GM10248 (cell line): ENCODE measurements at regions not wholly inside any gene's neighbourhood (a gene's known extent, or its start where the extent isn't known, plus 50 kb on each side); places are given as distances from the start of the nearest gene placed in this dataset.

Experiments used
- CTCF ChIA-PET: fragments of 300-600 bp; sonication (Branson Sonifier 250); formaldehyde crosslinking; extraction: SDS; loops from one replicate; lab custom pipeline; 2021; ENCODE audit warnings: antibody characterized with exemption; lab: Yijun Ruan, JAX
- POLR2A ChIA-PET: fragments of 350-650 bp; sonication (Branson Sonifier 250); formaldehyde crosslinking; extraction: SDS; loops from one replicate; lab custom pipeline; 2020; ENCODE audit warnings: antibody characterized with exemption; lab: Yijun Ruan, JAX
- DNase-seq: peaks from one replicate; pipeline ENCODE4 v3.0.0; 2012; ENCODE audit errors: extremely low spot score
- CTCF ChIP-seq: IDR thresholded peaks from 2 replicates; pipeline ENCODE4 v1.5.1; 2012; ENCODE audit warnings: mild to moderate bottlenecking, low read depth; ENCODE audit errors: extremely low read depth, missing control alignments, control extremely low read depth

GRCh38 chr6:44715925-44716324, 328.4 kb downstream of the CDC5L start:
- ChIA-PET POLR2A (no interaction called here), CTCF (interaction anchor here (1.5 kb wide), 1 partner anchor 9 kb away, joined by 5 read pairs; no protein-coding TSS in a partner anchor)
- TF ChIP-seq CTCF: no peak

GRCh38 chr6:44717431-44717830, 329.9 kb downstream of the CDC5L start:
- no peak for TF ChIP-seq CTCF
- POLR2A ChIA-PET: no interaction called here
- CTCF ChIA-PET: interaction anchor here (0.9 kb wide), 1 partner anchor 14 kb away, joined by 3 read pairs; no protein-coding TSS in a partner anchor
- DNase-seq: no peak

More at GRCh38 chr6:44715925-44716324, 328.4 kb downstream of the CDC5L start:
- no peak for DNase-seq

GRCh38 chr6:44721954-44722578, 334.6 kb downstream of the CDC5L start:
- DNase-seq: no peak
- ChIA-PET POLR2A (no interaction called here), CTCF (no interaction called here)
- no peak for TF ChIP-seq CTCF

GRCh38 chr6:44722736-44723135, 335.2 kb downstream of the CDC5L start:
- CTCF ChIA-PET: no interaction called here
- TF ChIP-seq CTCF: no peak

GRCh38 chr6:44723439-44724197, 336.1 kb downstream of the CDC5L start:
- DNase-seq: no peak
- CTCF ChIA-PET: no interaction called here
- POLR2A ChIA-PET: no interaction called here
- no peak for TF ChIP-seq CTCF

More at GRCh38 chr6:44722736-44723135, 335.2 kb downstream of the CDC5L start:
- DNase-seq: no peak
- POLR2A ChIA-PET: no interaction called here

- TF ChIP-seq CTCF: no peak
- CTCF ChIA-PET: interaction anchor here (0.8 kb wide), 1 partner anchor 18 kb away, joined by 3 read pairs; no protein-coding TSS in a partner anchor
- POLR2A ChIA-PET: no interaction called here
- DNase-seq: no peak
Observed at GRCh38 chr6:44725070-44725469, 337.6 kb downstream of the CDC5L start.
